ENCODE measurements at regions not wholly inside any gene's neighbourhood (a gene's known extent, or its start where the extent isn't known, plus 50 kb on each side); places are given as distances from the start of the nearest gene placed in this dataset.

- DNase-seq (peak in 3 of 5 donors; percentile 37 to 72 (median 71)), FAIRE-seq (no peak)
- no peaks in the 10 kb centered on the region for H3K9me3 ChIP-seq (ENCODE audit: control insufficient read depth in 2 of 3, insufficient read depth in 1 of 3, low read length in 3 of 3)
Observed at GRCh38 chr13:54210397-54211049, 1181.9 kb downstream of the OLFM4 start.

GRCh38 chr13:54216221-54216620 lies 1187.6 kb downstream of the OLFM4 start:
- DNase-seq (no peak), FAIRE-seq (no peak)
- intact Hi-C loops (cut with DNase I) = no loop called here
- Histone ChIP-seq H3K9ac (ENCODE audit: low read length in 3 of 3) (no peak overlapping the region), H3K36me3 (ENCODE audit: control insufficient read depth in 2 of 3, insufficient read depth in 3 of 3, low read length in 3 of 3) (no peaks in the 10 kb centered on the region), H3K27ac (ENCODE audit: low read depth in 2 of 2, low read length in 2 of 2) (no peak overlapping the region), H3K27me3 (ENCODE audit: control insufficient read depth, insufficient read depth, low read length) (no peaks in the 10 kb centered on the region), H3K4me3 (ENCODE audit: low read length in 3 of 3) (no peak overlapping the region), H3K9me3 (ENCODE audit: control insufficient read depth in 2 of 3, insufficient read depth in 1 of 3, low read length in 3 of 3) (no peaks in the 10 kb centered on the region), H3K4me1 (ENCODE audit: control insufficient read depth in 2 of 3, insufficient read depth in 2 of 3, low read depth in 1 of 3, low read length in 3 of 3) (no peaks in the 10 kb centered on the region)
- TF ChIP-seq CTCF (IDR thresholded peaks at IDR 0.05; ENCODE audit: borderline replicate concordance, extremely low read depth, insufficient read depth) = no peak

More at GRCh38 chr13:54210397-54211049, 1181.9 kb downstream of the OLFM4 start:
- H3K36me3 ChIP-seq (ENCODE audit: control insufficient read depth in 2 of 3, insufficient read depth in 3 of 3, low read length in 3 of 3) = no peaks in the 10 kb centered on the region
- no peak for TF ChIP-seq CTCF (IDR thresholded peaks at IDR 0.05; ENCODE audit: borderline replicate concordance, extremely low read depth, insufficient read depth)
- no peak overlapping the region for H3K4me3 ChIP-seq (ENCODE audit: low read length in 3 of 3)
- H3K4me1 ChIP-seq (ENCODE audit: control insufficient read depth in 2 of 3, insufficient read depth in 2 of 3, low read depth in 1 of 3, low read length in 3 of 3) = no peaks in the 10 kb centered on the region
- H3K27me3 ChIP-seq (ENCODE audit: control insufficient read depth, insufficient read depth, low read length) = no peaks in the 10 kb centered on the region
- intact Hi-C loops (cut with DNase I) = no loop called here
- no peak overlapping the region for H3K9ac ChIP-seq (ENCODE audit: low read length in 3 of 3)
- H3K27ac ChIP-seq (ENCODE audit: low read depth in 2 of 2, low read length in 2 of 2) = peak overlapping the region; percentile 37 to 49

- no peak for TF ChIP-seq CTCF (IDR thresholded peaks at IDR 0.05; ENCODE audit: borderline replicate concordance, extremely low read depth, insufficient read depth)
- Histone ChIP-seq H3K9me3 (ENCODE audit: control insufficient read depth in 2 of 3, insufficient read depth in 1 of 3, low read length in 3 of 3) (no peaks in the 10 kb centered on the region), H3K36me3 (ENCODE audit: control insufficient read depth in 2 of 3, insufficient read depth in 3 of 3, low read length in 3 of 3) (no peaks in the 10 kb centered on the region), H3K9ac (ENCODE audit: low read length in 3 of 3) (no peak overlapping the region), H3K27me3 (ENCODE audit: control insufficient read depth, insufficient read depth, low read length) (no peaks in the 10 kb centered on the region), H3K4me3 (ENCODE audit: low read length in 3 of 3) (no peak overlapping the region), H3K4me1 (ENCODE audit: control insufficient read depth in 2 of 3, insufficient read depth in 2 of 3, low read depth in 1 of 3, low read length in 3 of 3) (no peaks in the 10 kb centered on the region), H3K27ac (ENCODE audit: low read depth in 2 of 2, low read length in 2 of 2) (no peak overlapping the region)
- no peak for FAIRE-seq
- DNase-seq = no peak
- intact Hi-C loops (cut with DNase I) = no loop called here
Observed at GRCh38 chr13:54226876-54227275, 1198.3 kb downstream of the OLFM4 start.

- intact Hi-C loops (cut with DNase I) = no loop called here
- no peak for DNase-seq
- Histone ChIP-seq H3K4me3 (ENCODE audit: low read length in 3 of 3) (no peak overlapping the region), H3K36me3 (ENCODE audit: control insufficient read depth in 2 of 3, insufficient read depth in 3 of 3, low read length in 3 of 3) (no peaks in the 10 kb centered on the region), H3K9ac (ENCODE audit: low read length in 3 of 3) (no peak overlapping the region), H3K27me3 (ENCODE audit: control insufficient read depth, insufficient read depth, low read length) (no peaks in the 10 kb centered on the region), H3K27ac (ENCODE audit: low read depth in 2 of 2, low read length in 2 of 2) (no peak overlapping the region), H3K9me3 (ENCODE audit: control insufficient read depth in 2 of 3, insufficient read depth in 1 of 3, low read length in 3 of 3) (no peaks in the 10 kb centered on the region), H3K4me1 (ENCODE audit: control insufficient read depth in 2 of 3, insufficient read depth in 2 of 3, low read depth in 1 of 3, low read length in 3 of 3) (no peaks in the 10 kb centered on the region)
- FAIRE-seq = no peak
- TF ChIP-seq CTCF (IDR thresholded peaks at IDR 0.05; ENCODE audit: borderline replicate concordance, extremely low read depth, insufficient read depth) = no peak
Observed at GRCh38 chr13:54232700-54233099, 1204.1 kb downstream of the OLFM4 start.

All from kidney (tissue), 13 donors.